HepG2 (cell line): ENCODE measurements at regions not wholly inside any gene's neighbourhood (a gene's known extent, or its start where the extent isn't known, plus 50 kb on each side); places are given as distances from the start of the nearest gene placed in this dataset.

Experiments
- CTCF ChIP-seq: sonication (generic); formaldehyde crosslinking; IDR thresholded peaks from 2 replicates; pipeline ENCODE4 v1.5.0; 2020; ENCODE audit warnings: mild to moderate bottlenecking, missing genetic modification reagents, moderate library complexity
- DR1 ChIP-seq: sonication (generic); formaldehyde crosslinking; IDR thresholded peaks from 2 replicates; pipeline ENCODE4 v1.8.0; 2021; ENCODE audit warnings: mild to moderate bottlenecking, missing genetic modification reagents, inconsistent platforms
- ESRRA ChIP-seq: sonication (generic); formaldehyde crosslinking; IDR thresholded peaks from 2 replicates; pipeline ENCODE4 v1.5.1; 2020; ENCODE audit warnings: mild to moderate bottlenecking, low read depth, missing genetic modification reagents
- ETV6 ChIP-seq: sonication (generic); formaldehyde crosslinking; conservative IDR thresholded peaks from 2 replicates; pipeline ENCODE4 v1.4.0; 2020; ENCODE audit warnings: missing genetic modification reagents
- HIVEP1 ChIP-seq: sonication (generic); formaldehyde crosslinking; IDR thresholded peaks from 2 replicates; pipeline ENCODE4 v1.4.0; 2020; ENCODE audit warnings: mild to moderate bottlenecking, missing genetic modification reagents
- HMG20B ChIP-seq: conservative IDR thresholded peaks from 2 replicates; pipeline ENCODE4 v1.6.1; 2016; ENCODE audit warnings: missing genetic modification reagents, missing compliant biosample characterization
- KLF16 ChIP-seq, 2 experiments: sonication (generic) in 1 of 2; formaldehyde crosslinking in 1 of 2; IDR thresholded peaks; 2 replicates each; pipeline versions ENCODE4 v1.6.1 to v1.8.0; 2016 to 2023; ENCODE audit warnings: missing genetic modification reagents in 2 of 2, missing compliant biosample characterization in 1 of 2
- NCOA5 ChIP-seq: sonication (generic); formaldehyde crosslinking; IDR thresholded peaks from 2 replicates; pipeline ENCODE4 v1.4.0; 2020; ENCODE audit warnings: missing genetic modification reagents
- PBX3 ChIP-seq: sonication (generic); formaldehyde crosslinking; IDR thresholded peaks from 2 replicates; pipeline ENCODE4 v1.8.1; 2023; ENCODE audit warnings: missing genetic modification reagents, inconsistent platforms, borderline replicate concordance
- RBM22 ChIP-seq: fragments of 200-400 bp; formaldehyde crosslinking; optimal IDR thresholded peaks from 2 replicates; pipeline ENCODE3; 2017; ENCODE audit warnings: mild to moderate bottlenecking, low read length, moderate library complexity
- STAT6 ChIP-seq: sonication (generic); formaldehyde crosslinking; IDR thresholded peaks from 2 replicates; pipeline ENCODE4 v1.4.0; 2020; ENCODE audit warnings: missing genetic modification reagents, mild to moderate bottlenecking, borderline replicate concordance
- TCF12 ChIP-seq, 2 experiments: fragments of 450-650 bp in 1 of 2; sonication (generic) in 1 of 2; formaldehyde crosslinking in 1 of 2; IDR thresholded peaks; 2 replicates each; pipeline versions ENCODE4 v1.6.1 to v1.8.0; 2017 to 2022; ENCODE audit warnings: antibody characterized with exemption in 1 of 2, mild to moderate bottlenecking in 1 of 2, missing genetic modification reagents in 1 of 2, moderate library complexity in 1 of 2

GRCh38 chr3:107942244-107942643 lies 148.6 kb downstream of the CD47 start:
- TF ChIP-seq RBM22 (no peak), ESRRA (no peak), PBX3 (CRISPR knock-in tag) (no peak), TCF12 (IDR thresholded peaks at IDR 0.05) (no peak), TCF12 (CRISPR knock-in tag; IDR thresholded peaks at IDR 0.05) (no peak), DR1 (no peak), CTCF (no peak), HMG20B (CRISPR knock-in tag) (no peak), ETV6 (CRISPR knock-in tag) (no peak), STAT6 (CRISPR knock-in tag) (no peak), NCOA5 (CRISPR knock-in tag) (no peak), KLF16 (CRISPR knock-in tag; IDR thresholded peaks at IDR 0.05) (no peak), HIVEP1 (no peak)
